ENCODE measurements at regions not wholly inside any gene's neighbourhood (a gene's known extent, or its start where the extent isn't known, plus 50 kb on each side); places are given as distances from the start of the nearest gene placed in this dataset.
"Not testable (repeated sequence)": the region's sequence is repeated elsewhere in the genome, so short reads cannot be mapped to it uniquely, and the experiment has no call there.

- TF ChIP-seq POLR2A, CTCF (IDR thresholded peaks at IDR 0.05): not testable (repeated sequence)
These were observed 666.8 kb upstream of the LCORL start for GRCh38 chr4:18688351-18688750.

Data from heart left ventricle (tissue), 13 donors.